PC-9 (cell line): ENCODE measurements at regions not wholly inside any gene's neighbourhood (a gene's known extent, or its start where the extent isn't known, plus 50 kb on each side); places are given as distances from the start of the nearest gene placed in this dataset.

ENCODE experiments used
- BruUV-seq: library from RNA; stranded (reverse); fragments of 400-500 nt; replicated peaks from 2 replicates; lab custom pipeline; 2021; lab: Mats Ljungman, UMichigan
- CTCF ChIA-PET: fragments of 300-600 bp; sonication (Branson Sonifier 250); formaldehyde crosslinking; loops from one replicate; lab custom pipeline; 2022; ENCODE audit warnings: antibody characterized with exemption; lab: Charles Lee
- POLR2A ChIA-PET: fragments of 300-600 bp; sonication (Branson Sonifier 250); formaldehyde crosslinking; loops from one replicate; lab custom pipeline; 2022; ENCODE audit warnings: antibody characterized with exemption; ENCODE audit not compliant: unreplicated experiment; lab: Charles Lee
- DNase-seq, 2 experiments: peaks; one replicate each; pipeline versions ENCODE4 v3.0.0 to v3.0.0-alpha.2; 2015 to 2022; ENCODE audit warnings: mixed read lengths in 1 of 2
- H2AFZ ChIP-seq: fragments of 200-600 bp; sonication (generic); 2 replicates; pipeline ENCODE4 v1.8.1; 2017; ENCODE audit warnings: antibody characterized with exemption
- H3F3A ChIP-seq: fragments of 200-600 bp; sonication (generic); 2 replicates; pipeline ENCODE4 v1.8.1; 2017; ENCODE audit warnings: antibody characterized with exemption, mild to moderate bottlenecking, low read depth; ENCODE audit not compliant: insufficient read depth
- H3K27ac ChIP-seq: fragments of 200-600 bp; sonication (generic); 2 replicates; pipeline ENCODE4 v1.6.1; 2016; ENCODE audit warnings: mixed run types
- H3K27me3 ChIP-seq: fragments of 200-600 bp; sonication (generic); 2 replicates; pipeline ENCODE4 v1.6.1; 2016; ENCODE audit warnings: low read depth, mixed run types; ENCODE audit not compliant: insufficient read depth
- H3K36me3 ChIP-seq: fragments of 200-600 bp; sonication (generic); 2 replicates; pipeline ENCODE4 v1.6.1; 2016; ENCODE audit warnings: low read depth, mixed run types
- H3K4me1 ChIP-seq: fragments of 200-600 bp; sonication (generic); replicated peaks from 2 replicates; pipeline ENCODE4 v1.6.1; 2016; ENCODE audit warnings: mixed run types; ENCODE audit not compliant: insufficient read depth
- H3K4me2 ChIP-seq: fragments of 200-600 bp; sonication (generic); 2 replicates; pipeline ENCODE4 v1.6.1; 2017; ENCODE audit warnings: mixed run types
- H3K4me3 ChIP-seq: fragments of 200-600 bp; sonication (generic); 2 replicates; pipeline ENCODE4 v1.6.1; 2016; ENCODE audit warnings: mixed run types
- H3K79me2 ChIP-seq: fragments of 200-600 bp; sonication (generic); 2 replicates; pipeline ENCODE4 v1.6.1; 2017; ENCODE audit warnings: low read depth, mixed run types
- H3K9me2 ChIP-seq: fragments of 200-600 bp; sonication (generic); 2 replicates; pipeline ENCODE4 v1.8.1; 2017; ENCODE audit warnings: mild to moderate bottlenecking; ENCODE audit not compliant: insufficient read depth
- H3K9me3 ChIP-seq: fragments of 200-600 bp; sonication (generic); 2 replicates; pipeline ENCODE4 v1.8.1; 2016; ENCODE audit warnings: low read depth; ENCODE audit not compliant: insufficient read depth
- H4K20me1 ChIP-seq: fragments of 200-600 bp; sonication (generic); 2 replicates; pipeline ENCODE4 v1.8.1; 2017; ENCODE audit not compliant: insufficient read depth
- EZH2 ChIP-seq: fragments of 200-600 bp; sonication (generic); IDR thresholded peaks from 2 replicates; pipeline ENCODE4 v1.8.0; 2017; ENCODE audit warnings: antibody characterized with exemption, low read depth
- intact Hi-C: fragments of 100-400 bp; cut with micrococcal nuclease; formaldehyde crosslinking; loops from one replicate; pipeline ENCODE4 v1.10.0; 2022; ENCODE audit not compliant: unreplicated experiment
- TF ChIP-seq, protein P1 (sequence below): fragments of 200-600 bp; sonication (generic); conservative IDR thresholded peaks from 2 replicates; pipeline ENCODE4 v1.6.1; 2017; ENCODE audit warnings: mixed run types, antibody characterized with exemption, mild to moderate bottlenecking, moderate library complexity

GRCh38 chr4:60327651-60328050 is 872.5 kb upstream of the ADGRL3 start:
- Histone ChIP-seq H3K4me1 (no peaks in the 10 kb centered on the region), H2AFZ (no peak overlapping the region), H4K20me1 (no peaks in the 10 kb centered on the region), H3K4me2 (no peak overlapping the region), H3K9me3 (no peaks in the 10 kb centered on the region), H3K27me3 (no peaks in the 10 kb centered on the region), H3K9me2 (no peaks in the 10 kb centered on the region), H3K79me2 (no peaks in the 10 kb centered on the region), H3K27ac (no peak overlapping the region), H3K4me3 (no peak overlapping the region), H3K36me3 (no peaks in the 10 kb centered on the region), H3F3A (no peaks in the 10 kb centered on the region)
- DNase-seq: no peak
- BruUV-seq: no TSS peak
- CTCF ChIA-PET: no interaction called here
- no peak for TF ChIP-seq EZH2
- TF ChIP-seq, protein P1, sequence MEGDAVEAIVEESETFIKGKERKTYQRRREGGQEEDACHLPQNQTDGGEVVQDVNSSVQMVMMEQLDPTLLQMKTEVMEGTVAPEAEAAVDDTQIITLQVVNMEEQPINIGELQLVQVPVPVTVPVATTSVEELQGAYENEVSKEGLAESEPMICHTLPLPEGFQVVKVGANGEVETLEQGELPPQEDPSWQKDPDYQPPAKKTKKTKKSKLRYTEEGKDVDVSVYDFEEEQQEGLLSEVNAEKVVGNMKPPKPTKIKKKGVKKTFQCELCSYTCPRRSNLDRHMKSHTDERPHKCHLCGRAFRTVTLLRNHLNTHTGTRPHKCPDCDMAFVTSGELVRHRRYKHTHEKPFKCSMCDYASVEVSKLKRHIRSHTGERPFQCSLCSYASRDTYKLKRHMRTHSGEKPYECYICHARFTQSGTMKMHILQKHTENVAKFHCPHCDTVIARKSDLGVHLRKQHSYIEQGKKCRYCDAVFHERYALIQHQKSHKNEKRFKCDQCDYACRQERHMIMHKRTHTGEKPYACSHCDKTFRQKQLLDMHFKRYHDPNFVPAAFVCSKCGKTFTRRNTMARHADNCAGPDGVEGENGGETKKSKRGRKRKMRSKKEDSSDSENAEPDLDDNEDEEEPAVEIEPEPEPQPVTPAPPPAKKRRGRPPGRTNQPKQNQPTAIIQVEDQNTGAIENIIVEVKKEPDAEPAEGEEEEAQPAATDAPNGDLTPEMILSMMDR: no peak
- POLR2A ChIA-PET: no interaction called here
- intact Hi-C loops: no loop called here

DNA sequence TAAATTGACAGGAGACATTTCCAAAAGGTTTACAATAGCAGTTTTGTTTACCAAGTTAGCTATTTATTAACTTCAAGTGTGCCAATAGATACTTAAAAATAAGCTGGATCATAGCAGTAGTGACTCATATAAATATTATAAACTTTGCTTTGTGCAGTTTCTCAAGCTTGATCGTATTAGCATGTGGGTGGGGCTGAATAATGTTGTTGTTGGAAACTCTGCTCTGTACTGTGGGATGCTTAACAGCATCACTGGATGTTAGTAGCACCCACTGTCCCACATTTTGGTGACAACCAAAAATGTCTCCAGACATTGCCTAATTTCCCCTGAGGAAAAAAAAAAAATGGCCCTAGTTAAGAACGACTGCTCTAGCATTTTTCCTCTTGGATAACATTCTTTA is 855.2 kb upstream of the ADGRL3 start:
- intact Hi-C loops: no loop called here
- Histone ChIP-seq H3K9me3 (no peaks in the 10 kb centered on the region), H3K27me3 (no peaks in the 10 kb centered on the region), H3K9me2 (no peaks in the 10 kb centered on the region), H3K4me1 (no peaks in the 10 kb centered on the region), H4K20me1 (no peaks in the 10 kb centered on the region), H3K79me2 (no peaks in the 10 kb centered on the region), H3K27ac (no peak overlapping the region), H2AFZ (no peak overlapping the region), H3K4me2 (no peak overlapping the region), H3K36me3 (no peaks in the 10 kb centered on the region), H3F3A (no peaks in the 10 kb centered on the region), H3K4me3 (no peak overlapping the region)
- POLR2A ChIA-PET: no interaction called here
- DNase-seq: no peak
- no TSS peak for BruUV-seq
- TF ChIP-seq, protein P1: no peak
- TF ChIP-seq EZH2: no peak
- CTCF ChIA-PET: interaction anchor here (0.6 kb wide), 1 partner anchor 8 kb away, joined by 5 read pairs; no protein-coding TSS in a partner anchor

GRCh38 chr4:60345392-60345791 is 854.7 kb upstream of the ADGRL3 start:
- Histone ChIP-seq H3K79me2 (no peaks in the 10 kb centered on the region), H2AFZ (no peak overlapping the region), H3K27ac (no peak overlapping the region), H3K4me1 (no peaks in the 10 kb centered on the region), H3K9me3 (no peaks in the 10 kb centered on the region), H3K36me3 (no peaks in the 10 kb centered on the region), H3K27me3 (no peaks in the 10 kb centered on the region), H3K4me2 (no peak overlapping the region), H3K9me2 (no peaks in the 10 kb centered on the region), H3F3A (no peaks in the 10 kb centered on the region), H3K4me3 (no peak overlapping the region), H4K20me1 (no peaks in the 10 kb centered on the region)
- intact Hi-C loops: no loop called here
- POLR2A ChIA-PET: no interaction called here
- TF ChIP-seq, protein P1: no peak
- no peak for TF ChIP-seq EZH2
- BruUV-seq: no TSS peak
- DNase-seq: no peak
- CTCF ChIA-PET: no interaction called here
